Breast epithelium (tissue), 3 donors: ENCODE measurements at regions not wholly inside any gene's neighbourhood (a gene's known extent, or its start where the extent isn't known, plus 50 kb on each side); places are given as distances from the start of the nearest gene placed in this dataset.

Source experiments
- CTCF ChIP-seq, 3 donors: fragments of 450-650 bp; IDR thresholded peaks; one replicate each; pipeline ENCODE4 v1.5.1; 2016 to 2017; ENCODE audit warnings: antibody characterized with exemption in 3 of 3, mild to moderate bottlenecking in 3 of 3, moderate library complexity in 3 of 3
- POLR2A ChIP-seq: fragments of 450-650 bp; IDR thresholded peaks from one replicate; pipeline ENCODE4 v1.6.1; 2016; ENCODE audit warnings: antibody characterized with exemption, mild to moderate bottlenecking, moderate library complexity

GRCh38 chr9:108049671-108050494 lies 560.3 kb upstream of the KLF4 start:
- no peak for TF ChIP-seq CTCF (IDR thresholded peaks at IDR 0.05)
- no peak for TF ChIP-seq POLR2A
